Stomach (tissue), 8 donors: ENCODE measurements at regions not wholly inside any gene's neighbourhood (a gene's known extent, or its start where the extent isn't known, plus 50 kb on each side); places are given as distances from the start of the nearest gene placed in this dataset.

Experiments used
- DNase-seq, 2 donors: peaks; one replicate each; pipeline versions ENCODE4 v3.0.0 to v3.0.0-alpha.2; 2013 to 2019
- H3K27ac ChIP-seq, 5 donors: fragments of 200-600 bp in 4 of 5; sonication (generic) in 4 of 5; one replicate each; pipeline ENCODE4 v1.5.1; 2013 to 2019; ENCODE audit warnings: mild to moderate bottlenecking in 1 of 5, moderate library complexity in 1 of 5
- H3K27me3 ChIP-seq, 3 donors: fragments of 200-600 bp; sonication (generic); one replicate each; pipeline ENCODE4 v1.5.1; 2017 to 2019; ENCODE audit warnings: mixed run types in 1 of 3
- H3K36me3 ChIP-seq, 4 donors: fragments of 200-600 bp; sonication (generic); 1 replicate in 3 of 4; 2 replicates in 1 of 4; pipeline ENCODE4 v1.5.1; 2016 to 2019
- H3K4me1 ChIP-seq, 4 donors: fragments of 200-600 bp; sonication (generic); one replicate each; pipeline ENCODE4 v1.5.1; 2016 to 2019
- H3K4me3 ChIP-seq, 4 donors: fragments of 200-600 bp; sonication (generic) in 3 of 4; one replicate each; pipeline ENCODE4 v1.5.1; 2016 to 2019; ENCODE audit warnings: mild to moderate bottlenecking in 1 of 4
- H3K9me3 ChIP-seq, 4 donors: fragments of 200-600 bp; sonication (generic); one replicate each; pipeline ENCODE4 v1.5.1; 2016 to 2019
- EP300 ChIP-seq: sonication (generic); formaldehyde crosslinking; IDR thresholded peaks from one replicate; pipeline ENCODE4 v1.6.1; 2017; ENCODE audit warnings: antibody characterized with exemption
- POLR2A ChIP-seq, 4 donors: fragments of 450-650 bp; IDR thresholded peaks; one replicate each; pipeline ENCODE4 v1.6.1; 2016; ENCODE audit warnings: antibody characterized with exemption in 4 of 4, control low read depth in 2 of 4, mild to moderate bottlenecking in 1 of 4, moderate library complexity in 1 of 4
- POLR2AphosphoS5 ChIP-seq, 3 donors: sonication (generic); formaldehyde crosslinking; IDR thresholded peaks; one replicate each; pipeline ENCODE4 v1.6.1; 2016; ENCODE audit warnings: antibody characterized with exemption in 3 of 3
- WGBS, 5 donors: extraction: QIAGEN DNeasy Blood & Tissue Kit in 3 of 5; methylation state at CpG; one replicate each; pipeline versions ENCODE4 v1.1.5 to v1.1.7; 2013 to 2018; 5-methylcytosine and 5-hydroxymethylcytosine counted together
- intact Hi-C: fragments of 100-400 bp; cut with DNase I; formaldehyde crosslinking; loops from one replicate; pipeline ENCODE4 v1.15.1; 2023; ENCODE audit warnings: low total_unique reads
- TF ChIP-seq, protein P1 (sequence below), 7 experiments: fragments of 450-650 bp in 4 of 7; fragments of 200-600 bp in 3 of 7; sonication (generic) in 3 of 7; IDR thresholded peaks; one replicate each; pipeline ENCODE4 v1.5.1; 2016 to 2019; ENCODE audit warnings: antibody characterized with exemption in 7 of 7, control low read depth in 2 of 7, mild to moderate bottlenecking in 1 of 7
- donor health status: healthy with polysubstance abuse.
- donor health status: Bipolar disorder and iron deficiency.
- donor health status: healthy.

DNA sequence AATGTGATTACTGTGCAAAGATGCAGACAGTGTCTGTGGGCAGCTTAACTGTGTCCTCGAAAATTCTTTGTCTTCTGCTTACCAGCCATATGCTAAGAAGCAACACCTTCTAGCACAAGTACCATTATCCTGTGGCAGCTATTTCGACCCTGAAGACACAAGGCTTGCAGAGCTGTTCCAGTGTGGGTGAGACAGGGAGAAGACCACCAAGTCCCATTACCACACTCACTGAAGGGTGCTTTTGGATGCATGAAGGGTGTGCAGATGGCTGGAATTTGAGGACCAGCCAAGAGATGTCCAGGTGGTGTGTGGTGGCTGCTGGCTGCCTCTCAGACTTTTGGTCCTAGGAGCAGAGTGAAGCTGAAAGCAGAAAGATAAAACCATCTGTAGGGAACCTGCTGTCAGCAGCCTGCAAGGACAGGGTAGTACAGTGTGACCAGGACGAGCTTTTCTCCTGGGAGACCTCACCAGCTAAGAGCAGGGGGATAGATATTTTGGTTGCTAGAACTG is 161.8 kb downstream of the ICE1 start:
- TF ChIP-seq EP300 (no peak), POLR2A (IDR thresholded peaks at IDR 0.05) (no peak), POLR2AphosphoS5 (IDR thresholded peaks at IDR 0.05) (no peak)
- TF ChIP-seq, protein P1, sequence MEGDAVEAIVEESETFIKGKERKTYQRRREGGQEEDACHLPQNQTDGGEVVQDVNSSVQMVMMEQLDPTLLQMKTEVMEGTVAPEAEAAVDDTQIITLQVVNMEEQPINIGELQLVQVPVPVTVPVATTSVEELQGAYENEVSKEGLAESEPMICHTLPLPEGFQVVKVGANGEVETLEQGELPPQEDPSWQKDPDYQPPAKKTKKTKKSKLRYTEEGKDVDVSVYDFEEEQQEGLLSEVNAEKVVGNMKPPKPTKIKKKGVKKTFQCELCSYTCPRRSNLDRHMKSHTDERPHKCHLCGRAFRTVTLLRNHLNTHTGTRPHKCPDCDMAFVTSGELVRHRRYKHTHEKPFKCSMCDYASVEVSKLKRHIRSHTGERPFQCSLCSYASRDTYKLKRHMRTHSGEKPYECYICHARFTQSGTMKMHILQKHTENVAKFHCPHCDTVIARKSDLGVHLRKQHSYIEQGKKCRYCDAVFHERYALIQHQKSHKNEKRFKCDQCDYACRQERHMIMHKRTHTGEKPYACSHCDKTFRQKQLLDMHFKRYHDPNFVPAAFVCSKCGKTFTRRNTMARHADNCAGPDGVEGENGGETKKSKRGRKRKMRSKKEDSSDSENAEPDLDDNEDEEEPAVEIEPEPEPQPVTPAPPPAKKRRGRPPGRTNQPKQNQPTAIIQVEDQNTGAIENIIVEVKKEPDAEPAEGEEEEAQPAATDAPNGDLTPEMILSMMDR (IDR thresholded peaks at IDR 0.05), result no peak
- no peaks in the 10 kb centered on the region for H3K9me3 ChIP-seq
- no peaks in the 10 kb centered on the region for H3K27me3 ChIP-seq
- H3K36me3 ChIP-seq, result no peaks in the 10 kb centered on the region
- WGBS, 5 donors, result 53 to 67% (median 63%) methylated on average over 3 of the region's 3 CpGs
- H3K4me3 ChIP-seq, result no peak overlapping the region
- intact Hi-C loops, result no loop called here
- no peaks in the 10 kb centered on the region for H3K4me1 ChIP-seq
- DNase-seq, result no peak
- H3K27ac ChIP-seq, result peak overlapping the region in 1 of 5 donors; percentile 70

DNA sequence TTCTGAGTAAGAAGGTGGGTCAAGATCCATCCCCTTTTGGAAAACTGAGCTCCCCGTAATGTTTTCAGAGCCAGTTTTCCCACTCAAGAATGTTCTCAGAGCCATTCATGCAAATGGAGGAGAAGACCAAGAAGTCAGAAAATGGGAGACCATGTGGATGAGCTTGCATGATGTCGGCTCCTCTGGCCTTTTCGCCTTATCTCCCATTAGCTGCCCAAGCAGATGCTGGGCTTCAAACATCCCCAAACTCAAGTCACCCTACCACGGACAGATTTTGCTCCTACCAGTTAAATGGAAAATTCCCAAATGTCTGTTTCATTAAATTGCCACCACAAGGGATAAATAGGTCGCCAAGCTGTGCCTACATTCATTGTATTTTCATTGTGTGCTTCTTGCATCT is 161.4 kb downstream of the ICE1 start:
- Histone ChIP-seq H3K27ac (no peak overlapping the region), H3K4me3 (no peak overlapping the region), H3K36me3 (no peaks in the 10 kb centered on the region), H3K27me3 (no peaks in the 10 kb centered on the region), H3K4me1 (no peaks in the 10 kb centered on the region), H3K9me3 (no peaks in the 10 kb centered on the region)
- WGBS, 5 donors, result 79 to 85% (median 80%) methylated on average over 5 of the region's 5 CpGs
- intact Hi-C loops, result no loop called here
- TF ChIP-seq POLR2AphosphoS5 (IDR thresholded peaks at IDR 0.05) (no peak), POLR2A (IDR thresholded peaks at IDR 0.05) (no peak), EP300 (no peak)
- TF ChIP-seq, protein P1 (IDR thresholded peaks at IDR 0.05), result no peak
- DNase-seq, result no peak

DNA sequence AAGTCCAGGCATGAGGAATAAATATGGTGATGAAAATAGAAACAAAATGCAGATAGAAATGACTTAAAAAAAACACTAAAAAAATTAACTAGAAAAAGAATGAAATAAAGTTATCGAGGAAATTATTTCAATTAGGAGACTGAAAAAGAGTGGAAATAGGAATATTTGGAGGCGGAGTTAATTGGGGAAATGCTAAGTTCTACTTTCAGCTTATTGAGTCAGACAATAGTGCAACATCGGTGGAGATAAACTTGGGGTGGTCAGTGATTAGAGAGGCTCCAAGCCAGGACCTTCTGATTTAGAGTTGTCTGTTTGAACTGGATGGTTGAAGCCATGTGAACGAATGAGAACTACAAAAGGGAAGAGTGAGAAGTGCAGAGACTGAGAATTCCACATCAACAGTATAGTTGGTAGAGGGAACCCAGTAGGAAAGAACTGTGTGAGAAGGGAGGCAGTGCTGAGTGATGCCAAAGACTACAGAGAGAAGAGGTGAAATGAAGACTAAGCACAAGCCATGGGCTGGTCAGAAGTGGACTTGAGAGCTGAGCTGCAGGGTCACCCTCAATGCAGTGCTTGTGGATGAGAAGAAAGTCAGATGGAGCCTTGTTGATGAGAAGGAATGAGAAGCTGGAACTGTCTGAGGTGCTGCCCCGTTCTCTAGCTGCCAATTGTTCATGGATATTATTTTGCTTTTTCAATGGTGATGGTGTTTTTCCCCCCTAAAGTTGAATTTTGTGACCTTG is 160.7 kb downstream of the ICE1 start:
- intact Hi-C loops, result no loop called here
- TF ChIP-seq EP300 (no peak), POLR2A (IDR thresholded peaks at IDR 0.05) (no peak), POLR2AphosphoS5 (IDR thresholded peaks at IDR 0.05) (no peak)
- TF ChIP-seq, protein P1 (IDR thresholded peaks at IDR 0.05), result no peak
- Histone ChIP-seq H3K27me3 (no peaks in the 10 kb centered on the region), H3K27ac (no peak overlapping the region), H3K36me3 (no peaks in the 10 kb centered on the region), H3K4me3 (no peak overlapping the region), H3K9me3 (no peaks in the 10 kb centered on the region), H3K4me1 (no peaks in the 10 kb centered on the region)
- DNase-seq, result no peak
- WGBS, 5 donors, result 77 to 85% (median 82%) methylated on average over 5 of the region's 5 CpGs

DNA sequence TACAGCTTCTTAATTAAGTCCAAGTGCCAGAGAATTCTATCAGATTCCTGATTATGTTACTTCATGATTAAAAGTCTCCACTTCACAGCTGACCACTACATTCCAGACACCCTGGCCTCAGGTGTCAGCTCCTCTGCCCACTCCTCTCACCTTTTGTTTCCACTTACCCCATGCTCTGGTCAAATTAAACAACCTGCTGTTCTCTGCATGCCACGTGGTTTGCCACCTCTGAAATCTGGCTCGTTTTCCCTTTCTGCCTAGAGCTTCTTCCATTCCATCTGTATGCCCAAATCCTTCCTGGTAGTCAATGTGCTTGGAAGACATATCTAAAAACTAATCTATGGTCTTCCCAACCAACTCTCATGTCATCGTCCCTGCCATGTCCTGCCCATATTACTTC is 158.6 kb downstream of the ICE1 start:
- H3K4me1 ChIP-seq, result no peaks in the 10 kb centered on the region
- no peaks in the 10 kb centered on the region for H3K36me3 ChIP-seq
- WGBS, 5 donors, result 65 to 72% (median 69%) methylated on average over 3 of the region's 3 CpGs
- no peak for DNase-seq
- intact Hi-C loops, result no loop called here
- H3K27ac ChIP-seq, result no peak overlapping the region
- H3K9me3 ChIP-seq, result no peaks in the 10 kb centered on the region
- H3K27me3 ChIP-seq, result no peaks in the 10 kb centered on the region
- H3K4me3 ChIP-seq, result no peak overlapping the region
- TF ChIP-seq POLR2AphosphoS5 (IDR thresholded peaks at IDR 0.05), result no peak
- no peak for TF ChIP-seq EP300
- TF ChIP-seq, protein P1 (IDR thresholded peaks at IDR 0.05), result no peak
- no peak for TF ChIP-seq POLR2A (IDR thresholded peaks at IDR 0.05)
